Trophoblast cell (in vitro differentiated cells and primary cell): ENCODE measurements at regions not wholly inside any gene's neighbourhood (a gene's known extent, or its start where the extent isn't known, plus 50 kb on each side); places are given as distances from the start of the nearest gene placed in this dataset.

ENCODE experiments used
- DNase-seq, 2 donors: peaks; one replicate each; pipeline ENCODE4 v3.0.0-alpha.2; 2016
- H2AFZ ChIP-seq: 2 replicates; pipeline ENCODE4 v1.6.1; 2013; ENCODE audit warnings: low read length, moderate library complexity, mild to moderate bottlenecking; ENCODE audit not compliant: insufficient read depth, poor library complexity
- H2AK5ac ChIP-seq: 2 replicates; pipeline ENCODE4 v1.6.1; 2013; ENCODE audit warnings: mild to moderate bottlenecking, low read length
- H2BK120ac ChIP-seq: 2 replicates; pipeline ENCODE4 v1.6.1; 2013; ENCODE audit warnings: low read length, mild to moderate bottlenecking, moderate library complexity; ENCODE audit not compliant: insufficient read depth, poor library complexity
- H2BK12ac ChIP-seq: 2 replicates; pipeline ENCODE4 v1.6.1; 2013; ENCODE audit warnings: mild to moderate bottlenecking, low read length, moderate library complexity
- H2BK5ac ChIP-seq: 2 replicates; pipeline ENCODE4 v1.6.1; 2013; ENCODE audit warnings: low read length, low read depth, moderate library complexity, mild to moderate bottlenecking; ENCODE audit not compliant: poor library complexity
- H3K14ac ChIP-seq: 2 replicates; pipeline ENCODE4 v1.6.1; 2013; ENCODE audit warnings: mild to moderate bottlenecking, low read length
- H3K18ac ChIP-seq: 2 replicates; pipeline ENCODE4 v1.6.1; 2013; ENCODE audit warnings: mild to moderate bottlenecking, low read length
- H3K23ac ChIP-seq: 2 replicates; pipeline ENCODE4 v1.6.1; 2013; ENCODE audit warnings: low read length
- H3K27ac ChIP-seq: 2 replicates; pipeline ENCODE4 v1.5.1; 2013; ENCODE audit warnings: low read depth, mild to moderate bottlenecking, inconsistent platforms, low read length, moderate library complexity
- H3K27me3 ChIP-seq: 2 replicates; pipeline ENCODE4 v1.6.1; 2013; ENCODE audit warnings: inconsistent platforms, mild to moderate bottlenecking, low read length, moderate library complexity; ENCODE audit not compliant: insufficient read depth
- H3K36me3 ChIP-seq, 2 experiments: 1 replicate in 1 of 2; 2 replicates in 1 of 2; pipeline ENCODE4 v1.6.1; 2013; ENCODE audit warnings: low read length in 2 of 2, mild to moderate bottlenecking in 2 of 2, moderate library complexity in 1 of 2; ENCODE audit not compliant: insufficient read depth in 2 of 2, control insufficient read depth in 1 of 2
- H3K4ac ChIP-seq: 2 replicates; pipeline ENCODE4 v1.6.1; 2013; ENCODE audit warnings: low read depth, mild to moderate bottlenecking, low read length, moderate library complexity
- H3K4me1 ChIP-seq, 2 experiments: 1 replicate in 1 of 2; 2 replicates in 1 of 2; pipeline ENCODE4 v1.6.1; 2013; ENCODE audit warnings: low read length in 2 of 2, mild to moderate bottlenecking in 2 of 2, moderate library complexity in 1 of 2; ENCODE audit not compliant: insufficient read depth in 2 of 2, control insufficient read depth in 1 of 2
- H3K4me2 ChIP-seq: 2 replicates; pipeline ENCODE4 v1.6.1; 2013; ENCODE audit warnings: inconsistent platforms, mild to moderate bottlenecking, low read length, moderate library complexity
- H3K4me3 ChIP-seq: 2 replicates; pipeline ENCODE4 v1.5.1; 2013; ENCODE audit warnings: mild to moderate bottlenecking, low read depth, low read length, inconsistent platforms
- H3K79me1 ChIP-seq: one replicate; pipeline ENCODE4 v1.6.1; 2013; ENCODE audit warnings: low read length
- H3K79me2 ChIP-seq: 2 replicates; pipeline ENCODE4 v1.6.1; 2013; ENCODE audit warnings: low read length, mild to moderate bottlenecking; ENCODE audit not compliant: control insufficient read depth, insufficient read depth, poor library complexity
- H3K9ac ChIP-seq: 2 replicates; pipeline ENCODE4 v1.6.1; 2013; ENCODE audit warnings: mild to moderate bottlenecking, low read length
- H3K9me3 ChIP-seq: 2 replicates; pipeline ENCODE4 v1.6.1; 2013; ENCODE audit warnings: low read depth, mild to moderate bottlenecking, control low read depth, inconsistent platforms, low read length; ENCODE audit not compliant: insufficient read depth
- H4K12ac ChIP-seq: 2 replicates; pipeline ENCODE4 v1.6.1; 2013; ENCODE audit warnings: low read depth, mild to moderate bottlenecking, low read length, moderate library complexity
- H4K8ac ChIP-seq: 2 replicates; pipeline ENCODE4 v1.6.1; 2013; ENCODE audit warnings: low read depth, mild to moderate bottlenecking, low read length, moderate library complexity
- H4K91ac ChIP-seq: one replicate; pipeline ENCODE4 v1.6.1; 2013; ENCODE audit warnings: low read depth, mild to moderate bottlenecking, low read length, moderate library complexity
- WGBS: extraction: QIAGEN DNeasy Blood & Tissue Kit; methylation state at CpG from one replicate; pipeline ENCODE4 v1.1.7; 2013; ENCODE audit warnings: missing lambda C conversion rate; ENCODE audit not compliant: insufficient read length, insufficient coverage; ENCODE audit errors: extremely low coverage; 5-methylcytosine and 5-hydroxymethylcytosine counted together

GRCh38 chr4:188722911-188723310 lies 583.7 kb downstream of the TRIML1 start:
- Histone ChIP-seq H3K27me3 (no peaks in the 10 kb centered on the region), H2AFZ (no peak overlapping the region), H2AK5ac (no peak overlapping the region), H3K79me1 (no peaks in the 10 kb centered on the region), H3K9ac (no peak overlapping the region), H4K12ac (no peak overlapping the region), H4K8ac (no peak overlapping the region), H2BK120ac (no peak overlapping the region), H2BK12ac (no peak overlapping the region), H4K91ac (no peak overlapping the region), H3K36me3 (no peaks in the 10 kb centered on the region), H3K9me3 (peaks cover 2% of the 10 kb centered on the region), H3K4me2 (no peak overlapping the region), H2BK5ac (no peak overlapping the region), H3K4me3 (no peak overlapping the region), H3K23ac (no peak overlapping the region), H3K18ac (no peak overlapping the region), H3K4ac (no peak overlapping the region), H3K14ac (no peak overlapping the region), H3K4me1 (no peaks in the 10 kb centered on the region), H3K27ac (no peak overlapping the region), H3K79me2 (no peaks in the 10 kb centered on the region)
- no peak for DNase-seq

- no peak overlapping the region for H2BK12ac ChIP-seq
- no peak overlapping the region for H3K4me2 ChIP-seq
- H3K9me3 ChIP-seq, result no peaks in the 10 kb centered on the region
- H4K12ac ChIP-seq, result no peak overlapping the region
- no peaks in the 10 kb centered on the region for H3K79me2 ChIP-seq
- no peak overlapping the region for H3K27ac ChIP-seq
- H2BK120ac ChIP-seq, result no peak overlapping the region
- H2AFZ ChIP-seq, result no peak overlapping the region
- no peak overlapping the region for H4K8ac ChIP-seq
- no peak overlapping the region for H2AK5ac ChIP-seq
- H3K27me3 ChIP-seq, result no peaks in the 10 kb centered on the region
- H3K4me3 ChIP-seq, result no peak overlapping the region
- H3K4me1 ChIP-seq, result no peaks in the 10 kb centered on the region
- H3K23ac ChIP-seq, result no peak overlapping the region
- H3K36me3 ChIP-seq, result no peaks in the 10 kb centered on the region
- no peak overlapping the region for H4K91ac ChIP-seq
- no peak overlapping the region for H3K4ac ChIP-seq
- no peak overlapping the region for H2BK5ac ChIP-seq
- H3K79me1 ChIP-seq, result no peaks in the 10 kb centered on the region
- H3K18ac ChIP-seq, result no peak overlapping the region
- no CpG with 5 or more reads among the region's 1 CpG for WGBS
- DNase-seq, result no peak
- H3K14ac ChIP-seq, result no peak overlapping the region
- no peak overlapping the region for H3K9ac ChIP-seq
Observed at GRCh38 chr4:188727746-188728145, 588.5 kb downstream of the TRIML1 start.

GRCh38 chr4:188728359-188728758 lies 589.1 kb downstream of the TRIML1 start:
- H2AK5ac ChIP-seq, result no peak overlapping the region
- H3K18ac ChIP-seq, result no peak overlapping the region
- no peak overlapping the region for H2BK120ac ChIP-seq
- H3K14ac ChIP-seq, result no peak overlapping the region
- no peak overlapping the region for H2BK12ac ChIP-seq
- H3K4me1 ChIP-seq, result no peaks in the 10 kb centered on the region
- no peak overlapping the region for H3K27ac ChIP-seq
- H4K8ac ChIP-seq, result no peak overlapping the region
- no CpG with 5 or more reads among the region's 1 CpG for WGBS
- no peak overlapping the region for H4K91ac ChIP-seq
- no peak overlapping the region for H4K12ac ChIP-seq
- H2AFZ ChIP-seq, result no peak overlapping the region
- no peak overlapping the region for H3K4me2 ChIP-seq
- H3K79me2 ChIP-seq, result no peaks in the 10 kb centered on the region
- no peak overlapping the region for H3K23ac ChIP-seq
- no peak for DNase-seq
- no peak overlapping the region for H3K4ac ChIP-seq
- no peak overlapping the region for H3K9ac ChIP-seq
- no peak overlapping the region for H3K4me3 ChIP-seq
- H2BK5ac ChIP-seq, result no peak overlapping the region
- no peaks in the 10 kb centered on the region for H3K9me3 ChIP-seq
- H3K27me3 ChIP-seq, result no peaks in the 10 kb centered on the region
- no peaks in the 10 kb centered on the region for H3K79me1 ChIP-seq
- no peaks in the 10 kb centered on the region for H3K36me3 ChIP-seq

- no peaks in the 10 kb centered on the region for H3K36me3 ChIP-seq
- H3K4me2 ChIP-seq, result no peak overlapping the region
- H2AK5ac ChIP-seq, result no peak overlapping the region
- H3K9me3 ChIP-seq, result peaks cover 3% of the 10 kb centered on the region
- H4K12ac ChIP-seq, result no peak overlapping the region
- H2BK120ac ChIP-seq, result no peak overlapping the region
- H3K79me2 ChIP-seq, result no peaks in the 10 kb centered on the region
- no peaks in the 10 kb centered on the region for H3K79me1 ChIP-seq
- no peak overlapping the region for H3K9ac ChIP-seq
- no peak overlapping the region for H3K27ac ChIP-seq
- no peak overlapping the region for H4K91ac ChIP-seq
- H3K4me3 ChIP-seq, result no peak overlapping the region
- H3K18ac ChIP-seq, result no peak overlapping the region
- no peak for DNase-seq
- H3K4ac ChIP-seq, result no peak overlapping the region
- H3K27me3 ChIP-seq, result no peaks in the 10 kb centered on the region
- no CpG with 5 or more reads among the region's 3 CpGs for WGBS
- H2AFZ ChIP-seq, result no peak overlapping the region
- H2BK12ac ChIP-seq, result no peak overlapping the region
- no peak overlapping the region for H2BK5ac ChIP-seq
- H3K14ac ChIP-seq, result no peak overlapping the region
- no peak overlapping the region for H4K8ac ChIP-seq
- H3K4me1 ChIP-seq, result no peaks in the 10 kb centered on the region
- no peak overlapping the region for H3K23ac ChIP-seq
Observed at GRCh38 chr4:188732131-188732530, 592.9 kb downstream of the TRIML1 start.
